ENCODE measurements at regions not wholly inside any gene's neighbourhood (a gene's known extent, or its start where the extent isn't known, plus 50 kb on each side); places are given as distances from the start of the nearest gene placed in this dataset.

GRCh38 chr5:19266791-19267190, 721.2 kb downstream of the CDH18 start:
- H2AK5ac ChIP-seq (ENCODE audit: low read depth, low read length): no peak overlapping the region
- DNase-seq (ENCODE audit: low read depth in 1 of 2, low spot score in 2 of 2) (no peak), FAIRE-seq (no peak)
- 95% methylated on average over 4 of the region's 4 CpGs; no CpG with 5 or more reads in 1 of the 2 experiments for WGBS, 2 experiments (ENCODE audit: extremely low coverage in 1 of 2, insufficient coverage in 1 of 2, insufficient read length in 1 of 2, insufficient replicate concordance in 2 of 2, low coverage in 1 of 2, low lambda C conversion rate in 2 of 2, missing lambda C conversion rate in 1 of 2)
- no peaks in the 10 kb centered on the region for H3K23me2 ChIP-seq (ENCODE audit: low read depth, low read length)
- H4K5ac ChIP-seq (ENCODE audit: insufficient read length, low read depth, low read length): no peak overlapping the region
- H3K9me3 ChIP-seq (ENCODE audit: insufficient read depth in 2 of 2, low read depth in 1 of 2, low read length in 1 of 2): no peaks in the 10 kb centered on the region
- H3K79me1 ChIP-seq (ENCODE audit: low read depth, low read length): no peaks in the 10 kb centered on the region
- no peaks in the 10 kb centered on the region for H3K27me3 ChIP-seq (replicated peaks in 1 of 4; ENCODE audit: control insufficient read depth in 3 of 4, extremely low read depth in 1 of 4, insufficient read depth in 3 of 4, low read length in 3 of 4)
- H3K23ac ChIP-seq (ENCODE audit: insufficient read length): no peak overlapping the region
- TF ChIP-seq GTF2F1 (IDR thresholded peaks at IDR 0.05; ENCODE audit: borderline replicate concordance, low read depth, low read length) (no peak), BCL11A (IDR thresholded peaks at IDR 0.05; ENCODE audit: low read depth in 2 of 2, low read length in 2 of 2) (no peak), HDAC6 (IDR thresholded peaks at IDR 0.05; ENCODE audit: low read depth, low read length) (no peak), SP4 (IDR thresholded peaks at IDR 0.05; ENCODE audit: low read length) (no peak), CTBP2 (IDR thresholded peaks at IDR 0.05; ENCODE audit: borderline replicate concordance, insufficient read depth, insufficient read length, low read length) (no peak)
- no peak overlapping the region for H2BK120ac ChIP-seq (replicated peaks; ENCODE audit: low read depth, low read length)
- no peaks in the 10 kb centered on the region for H3K79me2 ChIP-seq (ENCODE audit: control insufficient read depth in 1 of 2, insufficient read depth in 2 of 2, low read length in 2 of 2)
- no peaks in the 10 kb centered on the region for H3K36me3 ChIP-seq (ENCODE audit: control insufficient read depth in 2 of 4, insufficient read depth in 4 of 4, low read length in 3 of 4)
- H3K4me2 ChIP-seq (ENCODE audit: insufficient read depth in 1 of 2, low read depth in 2 of 2, low read length in 2 of 2): no peak overlapping the region
- CTCF ChIA-PET (ENCODE audit: partially characterized antibody): no interaction called here
- no peak overlapping the region for H4K8ac ChIP-seq (ENCODE audit: extremely low read depth, insufficient read depth, low read length)
- H2AFZ ChIP-seq (ENCODE audit: low read length): no peak overlapping the region
- H3K9ac ChIP-seq (replicated peaks in 1 of 4; ENCODE audit: extremely low read depth in 1 of 4, low read depth in 3 of 4, low read length in 3 of 4): no peak overlapping the region
- no peak overlapping the region for H2BK12ac ChIP-seq (ENCODE audit: low read depth, low read length)
- H2BK20ac ChIP-seq (ENCODE audit: low read length): no peak overlapping the region
- no peak overlapping the region for H2BK5ac ChIP-seq (ENCODE audit: low read depth, low read length)
- no peak overlapping the region for H3K14ac ChIP-seq (ENCODE audit: insufficient read length)
- no peak overlapping the region for H3K27ac ChIP-seq (ENCODE audit: low read depth, low read length)
- no peak overlapping the region for H3K4me3 ChIP-seq (ENCODE audit: extremely low read depth in 1 of 4, insufficient read depth in 2 of 4, low read depth in 3 of 4, low read length in 4 of 4)
- no peak overlapping the region for H3K4ac ChIP-seq (replicated peaks; ENCODE audit: insufficient read length, low read depth, low read length)
- H2BK15ac ChIP-seq (ENCODE audit: low read length): no peak overlapping the region
- H3K56ac ChIP-seq (replicated peaks; ENCODE audit: insufficient read length, low read depth, low read length): no peak overlapping the region
- H3K4me1 ChIP-seq (replicated peaks in 1 of 4; ENCODE audit: control insufficient read depth in 3 of 4, insufficient read depth in 4 of 4, low read length in 3 of 4): no peaks in the 10 kb centered on the region
- H4K91ac ChIP-seq (replicated peaks; ENCODE audit: insufficient read length, low read length): no peak overlapping the region
- no peaks in the 10 kb centered on the region for H4K20me1 ChIP-seq (replicated peaks in 1 of 2; ENCODE audit: control insufficient read depth in 1 of 2, insufficient read depth in 2 of 2, low read length in 2 of 2)
- POLR2A ChIA-PET (ENCODE audit: partially characterized antibody): no interaction called here
- no peak overlapping the region for H3K18ac ChIP-seq (ENCODE audit: extremely low read depth, low read length)

Data from H1 (cell line).